ENCODE measurements at regions not wholly inside any gene's neighbourhood (a gene's known extent, or its start where the extent isn't known, plus 50 kb on each side); places are given as distances from the start of the nearest gene placed in this dataset.

DNA sequence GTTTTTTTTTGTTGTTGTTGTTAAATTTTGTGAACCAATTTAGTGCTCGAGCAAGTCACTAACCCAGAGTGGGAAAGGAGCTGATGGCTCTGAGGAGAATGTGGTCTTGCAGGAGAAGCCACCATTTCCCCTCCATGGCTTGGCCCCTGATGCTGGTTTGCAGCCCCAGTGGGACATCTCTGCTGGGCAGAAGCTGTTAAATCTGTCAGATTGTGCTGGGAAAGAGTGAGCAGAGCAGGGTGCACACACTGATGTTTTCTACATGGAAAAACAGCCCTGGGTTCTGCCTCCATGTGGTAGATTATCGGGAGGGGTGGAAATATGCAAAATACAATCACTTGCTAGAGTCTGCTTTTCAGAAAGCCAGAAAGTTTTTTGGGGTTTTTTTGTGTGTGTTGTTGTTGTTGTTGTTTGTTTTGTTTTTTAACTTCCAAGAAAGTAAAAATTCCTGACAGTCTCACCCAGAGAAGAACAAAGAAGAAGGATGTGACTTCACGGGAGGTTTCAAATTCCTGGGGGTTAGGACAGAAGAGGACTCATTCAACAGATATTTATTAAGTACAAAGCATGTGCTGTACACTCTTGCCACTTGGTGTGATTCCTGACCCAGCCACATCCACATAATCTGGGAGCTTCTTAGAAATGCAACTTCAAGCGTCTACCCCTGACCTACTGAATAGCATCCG is 133.7 kb downstream of the FOXB1 start:
- TF ChIP-seq EP300 (conservative IDR thresholded peaks at IDR 0.05; ENCODE audit: poor library complexity, severe bottlenecking) (no peak), POLR2AphosphoS5 (IDR thresholded peaks at IDR 0.05) (no peak), EZH2 (IDR thresholded peaks at IDR 0.05; ENCODE audit: borderline replicate concordance, insufficient read depth, low read length, poor library complexity, severe bottlenecking) (no peak), TAF1 (IDR thresholded peaks at IDR 0.05; ENCODE audit: low read depth) (no peak), SMC3 (conservative IDR thresholded peaks at IDR 0.05; ENCODE audit: poor library complexity) (no peak), MXI1 (conservative IDR thresholded peaks at IDR 0.05; ENCODE audit: poor library complexity, severe bottlenecking) (no peak)
- TF ChIP-seq, protein P1, sequence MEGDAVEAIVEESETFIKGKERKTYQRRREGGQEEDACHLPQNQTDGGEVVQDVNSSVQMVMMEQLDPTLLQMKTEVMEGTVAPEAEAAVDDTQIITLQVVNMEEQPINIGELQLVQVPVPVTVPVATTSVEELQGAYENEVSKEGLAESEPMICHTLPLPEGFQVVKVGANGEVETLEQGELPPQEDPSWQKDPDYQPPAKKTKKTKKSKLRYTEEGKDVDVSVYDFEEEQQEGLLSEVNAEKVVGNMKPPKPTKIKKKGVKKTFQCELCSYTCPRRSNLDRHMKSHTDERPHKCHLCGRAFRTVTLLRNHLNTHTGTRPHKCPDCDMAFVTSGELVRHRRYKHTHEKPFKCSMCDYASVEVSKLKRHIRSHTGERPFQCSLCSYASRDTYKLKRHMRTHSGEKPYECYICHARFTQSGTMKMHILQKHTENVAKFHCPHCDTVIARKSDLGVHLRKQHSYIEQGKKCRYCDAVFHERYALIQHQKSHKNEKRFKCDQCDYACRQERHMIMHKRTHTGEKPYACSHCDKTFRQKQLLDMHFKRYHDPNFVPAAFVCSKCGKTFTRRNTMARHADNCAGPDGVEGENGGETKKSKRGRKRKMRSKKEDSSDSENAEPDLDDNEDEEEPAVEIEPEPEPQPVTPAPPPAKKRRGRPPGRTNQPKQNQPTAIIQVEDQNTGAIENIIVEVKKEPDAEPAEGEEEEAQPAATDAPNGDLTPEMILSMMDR (IDR thresholded peaks at IDR 0.05; ENCODE audit: poor library complexity, severe bottlenecking) = no peak
- TF ChIP-seq, protein P2, sequence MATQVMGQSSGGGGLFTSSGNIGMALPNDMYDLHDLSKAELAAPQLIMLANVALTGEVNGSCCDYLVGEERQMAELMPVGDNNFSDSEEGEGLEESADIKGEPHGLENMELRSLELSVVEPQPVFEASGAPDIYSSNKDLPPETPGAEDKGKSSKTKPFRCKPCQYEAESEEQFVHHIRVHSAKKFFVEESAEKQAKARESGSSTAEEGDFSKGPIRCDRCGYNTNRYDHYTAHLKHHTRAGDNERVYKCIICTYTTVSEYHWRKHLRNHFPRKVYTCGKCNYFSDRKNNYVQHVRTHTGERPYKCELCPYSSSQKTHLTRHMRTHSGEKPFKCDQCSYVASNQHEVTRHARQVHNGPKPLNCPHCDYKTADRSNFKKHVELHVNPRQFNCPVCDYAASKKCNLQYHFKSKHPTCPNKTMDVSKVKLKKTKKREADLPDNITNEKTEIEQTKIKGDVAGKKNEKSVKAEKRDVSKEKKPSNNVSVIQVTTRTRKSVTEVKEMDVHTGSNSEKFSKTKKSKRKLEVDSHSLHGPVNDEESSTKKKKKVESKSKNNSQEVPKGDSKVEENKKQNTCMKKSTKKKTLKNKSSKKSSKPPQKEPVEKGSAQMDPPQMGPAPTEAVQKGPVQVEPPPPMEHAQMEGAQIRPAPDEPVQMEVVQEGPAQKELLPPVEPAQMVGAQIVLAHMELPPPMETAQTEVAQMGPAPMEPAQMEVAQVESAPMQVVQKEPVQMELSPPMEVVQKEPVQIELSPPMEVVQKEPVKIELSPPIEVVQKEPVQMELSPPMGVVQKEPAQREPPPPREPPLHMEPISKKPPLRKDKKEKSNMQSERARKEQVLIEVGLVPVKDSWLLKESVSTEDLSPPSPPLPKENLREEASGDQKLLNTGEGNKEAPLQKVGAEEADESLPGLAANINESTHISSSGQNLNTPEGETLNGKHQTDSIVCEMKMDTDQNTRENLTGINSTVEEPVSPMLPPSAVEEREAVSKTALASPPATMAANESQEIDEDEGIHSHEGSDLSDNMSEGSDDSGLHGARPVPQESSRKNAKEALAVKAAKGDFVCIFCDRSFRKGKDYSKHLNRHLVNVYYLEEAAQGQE (IDR thresholded peaks at IDR 0.05; ENCODE audit: borderline replicate concordance) = no peak

Measured in neural cell (in vitro differentiated cells).